ENCODE measurements at regions not wholly inside any gene's neighbourhood (a gene's known extent, or its start where the extent isn't known, plus 50 kb on each side); places are given as distances from the start of the nearest gene placed in this dataset.

- DNase-seq (ENCODE audit: low read depth in 2 of 2), result no peak
Measured at GRCh38 chrX:79300856-79301255, 66.3 kb downstream of the ITM2A start.

- no peak for DNase-seq (ENCODE audit: low read depth in 2 of 2)
Measured at GRCh38 chrX:79290596-79290995, 76.5 kb downstream of the ITM2A start.

- no peak for DNase-seq (ENCODE audit: low read depth in 2 of 2)
Measured at GRCh38 chrX:79288733-79289132, 78.4 kb downstream of the ITM2A start.

- no peak for DNase-seq (ENCODE audit: low read depth in 2 of 2)
Measured at GRCh38 chrX:79287724-79288123, 79.4 kb downstream of the ITM2A start.

GRCh38 chrX:79281775-79282174 lies 85.4 kb downstream of the ITM2A start:
- no peak for DNase-seq (ENCODE audit: low read depth in 2 of 2)

- DNase-seq (ENCODE audit: low read depth in 2 of 2), result peak; percentile 56 to 63
Measured at GRCh38 chrX:79270401-79270800, 96.7 kb downstream of the ITM2A start.

GRCh38 chrX:79268788-79269187 lies 98.3 kb downstream of the ITM2A start:
- no peak for DNase-seq (ENCODE audit: low read depth in 2 of 2)

GRCh38 chrX:79266702-79267101 lies 100.4 kb downstream of the ITM2A start:
- no peak for DNase-seq (ENCODE audit: low read depth in 2 of 2)

- no peak for DNase-seq (ENCODE audit: low read depth in 2 of 2)
Measured at GRCh38 chrX:79263550-79263949, 103.6 kb downstream of the ITM2A start.

GRCh38 chrX:79259073-79259689 lies 108.0 kb downstream of the ITM2A start:
- peak; percentile 13 to 29 for DNase-seq (ENCODE audit: low read depth in 2 of 2)

GRCh38 chrX:79243691-79244090 lies 99.2 kb downstream of the GPR174 start:
- DNase-seq (ENCODE audit: low read depth in 2 of 2), result no peak

GRCh38 chrX:79235899-79236298 lies 91.4 kb downstream of the GPR174 start:
- no peak for DNase-seq (ENCODE audit: low read depth in 2 of 2)

GRCh38 chrX:79231662-79232061 lies 87.2 kb downstream of the GPR174 start:
- DNase-seq (ENCODE audit: low read depth in 2 of 2), result no peak

All from stimulated activated CD4-positive, alpha-beta T cell treated with anti-CD3 and anti-CD28 coated beads, Interleukin-15, amount 100 ng/mL, for 48 hours (primary cell).